Neural progenitor cell (in vitro differentiated cells): ENCODE measurements at regions not wholly inside any gene's neighbourhood (a gene's known extent, or its start where the extent isn't known, plus 50 kb on each side); places are given as distances from the start of the nearest gene placed in this dataset.

Source experiments
- EZH2 ChIP-seq: fragments of 200-600 bp; sonication (generic); IDR thresholded peaks from 2 replicates; pipeline ENCODE4 v1.6.1; 2017; ENCODE audit warnings: antibody characterized with exemption, mild to moderate bottlenecking, moderate library complexity
- TF ChIP-seq, protein P1 (sequence below): fragments of 200-600 bp; sonication (generic); IDR thresholded peaks from 2 replicates; pipeline ENCODE4 v1.5.1; 2017; ENCODE audit warnings: antibody characterized with exemption, mild to moderate bottlenecking

DNA sequence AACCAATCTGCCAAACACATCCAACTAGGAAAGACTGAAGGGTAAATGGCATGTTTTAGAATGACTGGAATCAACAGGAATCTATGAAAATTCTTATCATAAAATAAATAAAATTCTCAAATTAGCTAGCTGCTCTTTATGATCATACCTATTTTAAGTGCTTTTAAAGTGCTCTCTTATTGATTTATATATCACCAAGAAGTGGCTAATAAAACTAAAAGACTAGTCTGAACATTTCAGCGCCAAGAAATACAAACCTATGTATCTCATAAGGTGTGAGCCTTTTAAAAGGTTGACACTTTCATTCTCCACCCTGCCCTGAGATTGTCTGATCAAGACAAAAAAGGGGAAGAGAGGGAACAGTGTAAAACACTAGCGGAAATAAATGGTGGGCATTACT lies 136.8 kb upstream of the ARHGAP42 start:
- TF ChIP-seq, protein P1, sequence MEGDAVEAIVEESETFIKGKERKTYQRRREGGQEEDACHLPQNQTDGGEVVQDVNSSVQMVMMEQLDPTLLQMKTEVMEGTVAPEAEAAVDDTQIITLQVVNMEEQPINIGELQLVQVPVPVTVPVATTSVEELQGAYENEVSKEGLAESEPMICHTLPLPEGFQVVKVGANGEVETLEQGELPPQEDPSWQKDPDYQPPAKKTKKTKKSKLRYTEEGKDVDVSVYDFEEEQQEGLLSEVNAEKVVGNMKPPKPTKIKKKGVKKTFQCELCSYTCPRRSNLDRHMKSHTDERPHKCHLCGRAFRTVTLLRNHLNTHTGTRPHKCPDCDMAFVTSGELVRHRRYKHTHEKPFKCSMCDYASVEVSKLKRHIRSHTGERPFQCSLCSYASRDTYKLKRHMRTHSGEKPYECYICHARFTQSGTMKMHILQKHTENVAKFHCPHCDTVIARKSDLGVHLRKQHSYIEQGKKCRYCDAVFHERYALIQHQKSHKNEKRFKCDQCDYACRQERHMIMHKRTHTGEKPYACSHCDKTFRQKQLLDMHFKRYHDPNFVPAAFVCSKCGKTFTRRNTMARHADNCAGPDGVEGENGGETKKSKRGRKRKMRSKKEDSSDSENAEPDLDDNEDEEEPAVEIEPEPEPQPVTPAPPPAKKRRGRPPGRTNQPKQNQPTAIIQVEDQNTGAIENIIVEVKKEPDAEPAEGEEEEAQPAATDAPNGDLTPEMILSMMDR, result no peak
- TF ChIP-seq EZH2, result no peak
